GM12891 (cell line): ENCODE measurements at regions not wholly inside any gene's neighbourhood (a gene's known extent, or its start where the extent isn't known, plus 50 kb on each side); places are given as distances from the start of the nearest gene placed in this dataset.

Source experiments
- POLR2A ChIP-seq: IDR thresholded peaks from 2 replicates; pipeline ENCODE4 v1.6.1; 2011; ENCODE audit warnings: low read depth, low read length, control low read depth
- POLR2AphosphoS5 ChIP-seq: IDR thresholded peaks from 2 replicates; pipeline ENCODE4 v1.6.1; 2011; ENCODE audit warnings: low read depth, low read length, control low read depth
- POU2F2 ChIP-seq: IDR thresholded peaks from 2 replicates; pipeline ENCODE4 v1.6.1; 2011; ENCODE audit warnings: low read depth, mild to moderate bottlenecking, control low read depth, low read length, moderate library complexity
- TAF1 ChIP-seq: IDR thresholded peaks from 2 replicates; pipeline ENCODE4 v1.6.1; 2011; ENCODE audit warnings: low read depth, low read length, control low read depth

GRCh38 chr11:19347911-19348310 is 107.2 kb upstream of the E2F8 start:
- TF ChIP-seq POLR2A, result no peak
- no peak for TF ChIP-seq TAF1
- no peak for TF ChIP-seq POLR2AphosphoS5
- TF ChIP-seq POU2F2, result no peak
